ENCODE measurements at regions not wholly inside any gene's neighbourhood (a gene's known extent, or its start where the extent isn't known, plus 50 kb on each side); places are given as distances from the start of the nearest gene placed in this dataset.

- TF ChIP-seq FOXM1 (IDR thresholded peaks at IDR 0.05; ENCODE audit: borderline replicate concordance) = no peak
- TF ChIP-seq FOXA1 (IDR thresholded peaks at IDR 0.05) = no peak
- TF ChIP-seq ELF4 (IDR thresholded peaks at IDR 0.05) = no peak
- TF ChIP-seq L3MBTL2 (conservative IDR thresholded peaks at IDR 0.05) = no peak
- no peak for TF ChIP-seq SP1 (IDR thresholded peaks at IDR 0.05)
- no peak for TF ChIP-seq ARNT (IDR thresholded peaks at IDR 0.05)
Measured at GRCh38 chr9:106623558-106623957, 239.4 kb upstream of the ZNF462 start.
